ENCODE measurements at regions not wholly inside any gene's neighbourhood (a gene's known extent, or its start where the extent isn't known, plus 50 kb on each side); places are given as distances from the start of the nearest gene placed in this dataset.

DNA sequence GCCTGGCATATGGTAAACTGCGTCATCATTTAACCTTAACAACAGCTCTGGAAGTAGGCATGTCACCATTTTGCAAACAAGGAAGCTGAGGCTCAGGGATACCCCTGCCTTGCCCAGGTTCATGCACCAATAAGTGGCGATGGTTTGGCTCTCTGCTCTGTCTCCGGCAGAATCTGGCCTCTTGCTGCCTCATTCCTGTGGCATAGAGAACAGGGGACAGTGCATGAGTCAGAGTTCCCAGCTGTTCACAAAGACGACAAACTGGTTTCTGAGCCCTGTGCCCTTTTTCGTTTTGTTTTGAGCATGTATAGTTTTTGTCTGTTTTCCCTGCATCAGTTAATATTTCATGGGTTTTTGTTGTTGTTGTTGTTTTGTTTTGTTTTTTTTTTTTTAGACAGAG, 236.8 kb downstream of the OPA1 start:
- DNase-seq, result peak; percentile 91

DNA sequence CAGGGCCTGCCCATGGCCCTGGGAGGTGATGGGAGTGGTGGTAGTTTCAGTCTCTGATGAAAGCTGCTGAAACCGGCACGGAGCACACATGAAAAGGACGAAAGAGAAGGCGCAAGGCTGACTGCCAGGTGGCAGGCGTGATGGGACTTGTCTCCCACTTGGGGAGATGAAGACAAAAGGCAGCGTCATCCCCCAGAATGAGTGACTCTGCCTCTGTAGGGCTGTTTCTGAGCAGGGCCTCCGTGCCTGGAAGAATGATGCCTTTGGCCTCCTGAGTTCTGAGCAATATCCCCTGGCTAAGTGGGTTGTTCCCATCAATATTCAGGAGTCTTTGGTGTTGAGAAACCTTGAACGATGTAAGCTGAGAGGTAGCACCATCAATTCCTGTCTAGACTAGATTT, 237.8 kb downstream of the OPA1 start:
- DNase-seq, result peak; percentile 57

- no peak for DNase-seq
These were observed 238.8 kb downstream of the OPA1 start for GRCh38 chr3:193831495-193832455.

GRCh38 chr3:193832833-193833413, 239.9 kb downstream of the OPA1 start:
- no peak for DNase-seq

DNA sequence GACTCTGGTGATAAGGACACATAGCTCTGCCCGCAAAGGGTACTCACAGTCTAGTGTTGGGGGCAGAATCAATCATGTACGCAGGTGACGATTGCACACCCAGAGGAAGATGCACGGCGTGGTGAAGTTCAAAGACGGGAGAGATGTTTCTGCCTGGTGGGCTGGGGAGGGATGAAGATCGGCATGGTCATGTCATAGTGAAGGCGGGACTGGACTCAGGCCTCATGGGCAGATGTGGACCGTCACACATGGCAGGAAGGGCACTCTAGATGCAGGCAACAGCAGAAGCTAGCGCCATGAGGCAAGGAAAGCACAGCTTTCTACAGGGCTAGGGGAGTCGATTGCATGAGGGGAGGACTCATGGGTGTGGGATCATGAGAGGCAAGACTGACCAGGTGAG, 240.6 kb downstream of the OPA1 start:
- DNase-seq, result no peak

- DNase-seq, result no peak
These were observed 242.4 kb downstream of the OPA1 start for GRCh38 chr3:193835414-193835813.

GRCh38 chr3:193836511-193836910, 243.5 kb downstream of the OPA1 start:
- DNase-seq, result no peak

- no peak for DNase-seq
These were observed 243.9 kb downstream of the OPA1 start for GRCh38 chr3:193836918-193837317.

GRCh38 chr3:193837347-193837827, 244.4 kb downstream of the OPA1 start:
- no peak for DNase-seq

DNA sequence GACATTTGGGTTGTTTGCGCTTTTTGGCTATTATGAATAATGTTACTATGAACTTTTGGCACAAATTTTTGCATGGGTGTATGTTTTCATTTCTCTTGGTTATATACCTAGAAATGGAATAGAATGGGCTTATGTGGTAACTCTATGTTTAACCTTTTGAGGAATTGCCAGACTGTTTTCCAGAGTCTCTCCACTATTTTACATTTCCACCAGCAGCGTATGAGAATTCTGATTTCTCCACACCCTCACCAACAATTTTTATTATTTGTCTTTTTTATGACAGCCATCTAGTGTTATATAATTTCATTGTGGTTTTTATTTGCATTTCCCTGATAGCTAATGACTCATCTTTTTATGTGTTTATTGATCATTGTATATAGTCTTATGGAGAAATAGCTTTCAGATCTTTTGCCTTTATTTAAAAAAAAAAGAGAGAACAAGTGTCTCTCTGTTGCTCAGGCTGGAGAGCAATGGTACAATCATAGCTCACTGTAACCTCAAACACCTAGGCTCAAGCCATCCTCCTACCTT, 247.2 kb downstream of the OPA1 start:
- no peak for DNase-seq

DNA sequence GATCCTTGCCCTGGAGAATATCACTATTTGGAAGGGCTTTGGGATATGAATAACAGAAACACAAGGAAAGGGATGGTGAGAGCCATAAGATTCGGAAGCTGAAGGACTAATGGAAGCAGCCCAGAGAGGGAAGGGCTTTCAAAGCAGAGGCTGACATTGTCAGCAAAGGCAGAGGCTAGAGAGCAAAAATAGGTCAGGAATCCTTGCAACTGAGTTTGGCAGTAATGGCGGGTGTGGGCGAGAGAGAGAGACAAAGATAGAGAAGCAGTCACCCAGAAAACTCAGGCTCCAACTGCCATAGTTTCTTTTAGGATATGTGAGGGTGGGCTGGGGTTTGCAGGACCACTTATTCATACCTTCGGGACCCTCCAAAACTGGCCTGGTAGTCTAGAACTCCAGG, 248.6 kb downstream of the OPA1 start:
- DNase-seq, result no peak

- no peak for DNase-seq
These were observed 249.2 kb downstream of the OPA1 start for GRCh38 chr3:193842029-193842798.

DNA sequence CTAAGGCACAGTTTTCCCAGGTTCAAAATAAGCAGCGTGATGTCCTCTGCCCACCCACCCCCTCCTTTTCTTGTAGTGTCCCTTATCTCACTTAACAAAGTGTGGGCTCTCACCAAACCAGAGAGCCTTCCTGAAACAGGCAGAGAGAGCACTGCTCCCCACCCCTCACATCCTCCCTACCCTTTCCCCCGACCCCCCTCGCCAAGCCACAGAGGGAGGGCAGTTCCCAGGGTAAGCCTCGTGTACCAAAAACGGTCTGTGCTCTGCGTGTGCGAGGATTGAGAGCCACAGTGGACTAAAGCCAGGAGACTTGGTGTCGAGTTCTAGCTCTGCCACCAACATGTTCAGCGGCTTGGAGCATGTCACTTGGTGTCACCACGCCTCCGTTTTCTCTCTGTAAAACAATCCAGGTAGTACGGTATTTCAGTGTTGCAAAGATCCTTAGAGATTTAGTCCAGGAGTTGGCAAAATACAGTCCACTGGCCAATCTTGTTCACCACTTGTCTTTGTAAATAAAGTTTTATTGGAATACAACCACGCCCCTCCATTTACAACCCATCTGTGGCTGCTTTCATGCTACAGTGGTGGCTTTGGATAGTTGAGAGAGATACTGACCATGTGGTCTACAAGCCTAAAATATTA, 249.9 kb downstream of the OPA1 start:
- no peak for DNase-seq

GRCh38 chr3:193843474-193844301, 250.7 kb downstream of the OPA1 start:
- DNase-seq, result peak; percentile 24

DNA sequence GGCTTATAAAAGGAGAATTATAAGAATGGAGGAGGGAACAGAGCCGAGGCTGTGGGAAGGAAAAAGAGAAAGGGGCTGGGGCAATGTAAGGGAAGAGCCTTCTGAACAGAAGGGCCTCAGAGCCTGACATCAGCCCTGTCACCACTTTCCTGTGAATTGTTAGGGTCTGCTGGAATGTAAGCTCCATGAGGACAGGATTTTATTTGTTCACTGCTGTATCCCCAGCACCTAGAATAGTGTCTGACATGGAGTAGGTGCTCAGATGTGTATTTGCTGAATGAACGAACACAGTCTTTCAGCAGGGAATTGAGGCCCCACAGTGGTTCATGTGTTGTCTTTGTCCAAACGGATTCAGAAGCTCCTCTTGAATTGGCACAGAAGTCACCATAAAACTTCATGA, 251.5 kb downstream of the OPA1 start:
- no peak for DNase-seq

DNA sequence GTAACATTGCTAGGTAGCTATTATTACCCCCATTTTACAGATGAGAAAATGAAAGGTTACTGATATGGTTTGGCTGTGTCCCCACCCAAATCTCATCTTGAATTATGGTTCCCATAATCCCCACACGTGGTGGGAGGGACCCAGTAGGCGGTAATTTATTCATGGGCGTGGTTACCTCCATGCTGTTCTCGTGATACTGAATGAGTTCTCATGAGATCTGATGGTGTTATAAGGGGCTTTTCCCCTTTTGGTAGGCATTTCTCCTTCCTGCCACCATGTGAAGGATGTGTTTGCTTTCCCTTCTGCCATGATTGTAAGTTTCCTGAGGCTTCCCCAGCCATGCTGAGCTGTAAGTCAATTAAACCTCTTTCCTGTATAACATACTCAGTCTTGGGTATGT, 252.1 kb downstream of the OPA1 start:
- DNase-seq, result no peak

GRCh38 chr3:193846569-193846968, 253.6 kb downstream of the OPA1 start:
- no peak for DNase-seq

GRCh38 chr3:193847402-193847801, 254.4 kb downstream of the OPA1 start:
- no peak for DNase-seq

- no peak for DNase-seq
These were observed 255.5 kb downstream of the OPA1 start for GRCh38 chr3:193848547-193848946.

DNA sequence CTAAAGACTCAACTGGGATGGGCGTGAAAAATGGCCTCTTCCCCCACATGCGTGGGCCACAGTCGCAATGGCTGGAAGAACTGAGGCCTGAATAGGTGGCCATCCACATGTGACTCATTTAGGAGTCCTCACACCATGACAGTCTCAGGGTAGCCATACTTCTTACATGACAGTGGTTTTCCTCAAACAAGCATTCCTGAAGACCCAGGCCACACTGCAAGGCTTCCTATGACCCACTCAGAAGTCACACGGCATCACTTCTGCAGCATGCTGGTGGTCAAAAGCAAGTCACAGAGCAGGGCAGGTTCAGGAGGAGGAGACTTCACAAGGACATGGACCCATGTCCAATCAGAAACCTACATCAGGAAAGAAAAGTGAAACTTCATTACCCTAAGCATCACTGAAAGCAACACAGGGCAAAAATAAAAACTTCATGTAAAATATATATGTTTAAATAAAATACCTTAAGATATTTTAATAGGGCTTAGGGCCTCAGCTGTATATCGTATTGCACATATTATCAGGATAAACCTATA, 257.1 kb downstream of the OPA1 start:
- no peak for DNase-seq

- DNase-seq, result no peak
These were observed 258.4 kb downstream of the OPA1 start for GRCh38 chr3:193851428-193851847.

All from DMS53 (cell line).